KMS-11 (cell line): ENCODE measurements at regions not wholly inside any gene's neighbourhood (a gene's known extent, or its start where the extent isn't known, plus 50 kb on each side); places are given as distances from the start of the nearest gene placed in this dataset.

Experiments used
- H2AFZ ChIP-seq: fragments of 200-600 bp; sonication (generic); 2 replicates; pipeline ENCODE4 v1.6.1; 2016; ENCODE audit warnings: antibody characterized with exemption, mixed run types, low read depth
- H3K27ac ChIP-seq: fragments of 200-600 bp; sonication (generic); 2 replicates; pipeline ENCODE4 v1.6.1; 2016; ENCODE audit warnings: mild to moderate bottlenecking, mixed run types
- H3K27me3 ChIP-seq: fragments of 200-600 bp; sonication (generic); 2 replicates; pipeline ENCODE4 v1.6.1; 2017; ENCODE audit warnings: mild to moderate bottlenecking, low read depth, mixed run types, moderate library complexity; ENCODE audit not compliant: insufficient read depth
- H3K36me3 ChIP-seq: fragments of 200-600 bp; sonication (generic); 2 replicates; pipeline ENCODE4 v1.6.1; 2017; ENCODE audit warnings: mild to moderate bottlenecking, mixed run types; ENCODE audit not compliant: insufficient read depth
- H3K4me1 ChIP-seq: fragments of 200-600 bp; sonication (generic); 2 replicates; pipeline ENCODE4 v1.6.1; 2016; ENCODE audit warnings: mild to moderate bottlenecking, low read depth, mixed run types; ENCODE audit not compliant: poor library complexity, severe bottlenecking
- H3K4me2 ChIP-seq: fragments of 200-600 bp; sonication (generic); 2 replicates; pipeline ENCODE4 v1.7.0; 2016; ENCODE audit warnings: mild to moderate bottlenecking, mixed run types
- H3K4me3 ChIP-seq: fragments of 200-600 bp; sonication (generic); IDR thresholded peaks from 2 replicates; pipeline ENCODE4 v1.6.1; 2017; ENCODE audit warnings: low read depth, low read length, mixed read lengths; ENCODE audit not compliant: insufficient read depth
- H3K79me2 ChIP-seq: fragments of 200-600 bp; sonication (generic); 2 replicates; pipeline ENCODE4 v1.6.1; 2016; ENCODE audit warnings: low read depth, mixed run types; ENCODE audit not compliant: insufficient read depth
- H3K9ac ChIP-seq: fragments of 200-600 bp; sonication (generic); 2 replicates; pipeline ENCODE4 v1.6.1; 2016; ENCODE audit warnings: mild to moderate bottlenecking, mixed run types
- H4K20me1 ChIP-seq: fragments of 200-600 bp; sonication (generic); 2 replicates; pipeline ENCODE4 v1.6.1; 2016; ENCODE audit warnings: mild to moderate bottlenecking, mixed run types; ENCODE audit not compliant: insufficient read depth
- TF ChIP-seq, protein P1 (sequence below): fragments of 200-600 bp; sonication (generic); conservative IDR thresholded peaks from 2 replicates; pipeline ENCODE4 v1.6.1; 2017; ENCODE audit warnings: low read depth, mild to moderate bottlenecking, antibody characterized with exemption, low read length, moderate library complexity, mixed read lengths

DNA sequence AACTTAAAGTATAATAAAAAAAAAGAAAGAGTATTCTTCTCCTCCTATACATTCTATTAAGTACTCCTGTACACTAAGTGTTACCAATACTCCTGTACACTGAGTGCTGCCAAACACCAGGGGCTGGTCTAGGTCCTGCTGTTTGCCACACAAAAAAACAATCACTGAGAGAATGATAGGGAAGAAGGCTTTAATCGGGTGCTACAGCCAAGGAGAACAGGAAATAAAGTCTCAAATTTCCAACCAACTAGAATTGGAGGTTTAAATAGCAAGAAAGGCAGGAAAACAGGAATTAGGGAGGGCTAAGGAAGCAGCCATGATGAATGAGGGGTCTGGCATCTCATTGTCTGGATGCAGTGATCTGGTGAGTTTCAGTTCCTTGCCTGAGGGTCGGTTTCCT, 239.8 kb downstream of the ZNF674 start:
- Histone ChIP-seq H3K4me1 (no peaks in the 10 kb centered on the region), H3K4me3 (no peak overlapping the region), H4K20me1 (no peaks in the 10 kb centered on the region), H3K9ac (no peak overlapping the region), H3K27ac (no peak overlapping the region), H3K79me2 (no peaks in the 10 kb centered on the region), H3K36me3 (no peaks in the 10 kb centered on the region), H3K4me2 (no peak overlapping the region), H3K27me3 (no peaks in the 10 kb centered on the region), H2AFZ (no peak overlapping the region)
- TF ChIP-seq, protein P1, sequence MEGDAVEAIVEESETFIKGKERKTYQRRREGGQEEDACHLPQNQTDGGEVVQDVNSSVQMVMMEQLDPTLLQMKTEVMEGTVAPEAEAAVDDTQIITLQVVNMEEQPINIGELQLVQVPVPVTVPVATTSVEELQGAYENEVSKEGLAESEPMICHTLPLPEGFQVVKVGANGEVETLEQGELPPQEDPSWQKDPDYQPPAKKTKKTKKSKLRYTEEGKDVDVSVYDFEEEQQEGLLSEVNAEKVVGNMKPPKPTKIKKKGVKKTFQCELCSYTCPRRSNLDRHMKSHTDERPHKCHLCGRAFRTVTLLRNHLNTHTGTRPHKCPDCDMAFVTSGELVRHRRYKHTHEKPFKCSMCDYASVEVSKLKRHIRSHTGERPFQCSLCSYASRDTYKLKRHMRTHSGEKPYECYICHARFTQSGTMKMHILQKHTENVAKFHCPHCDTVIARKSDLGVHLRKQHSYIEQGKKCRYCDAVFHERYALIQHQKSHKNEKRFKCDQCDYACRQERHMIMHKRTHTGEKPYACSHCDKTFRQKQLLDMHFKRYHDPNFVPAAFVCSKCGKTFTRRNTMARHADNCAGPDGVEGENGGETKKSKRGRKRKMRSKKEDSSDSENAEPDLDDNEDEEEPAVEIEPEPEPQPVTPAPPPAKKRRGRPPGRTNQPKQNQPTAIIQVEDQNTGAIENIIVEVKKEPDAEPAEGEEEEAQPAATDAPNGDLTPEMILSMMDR, result no peak

DNA sequence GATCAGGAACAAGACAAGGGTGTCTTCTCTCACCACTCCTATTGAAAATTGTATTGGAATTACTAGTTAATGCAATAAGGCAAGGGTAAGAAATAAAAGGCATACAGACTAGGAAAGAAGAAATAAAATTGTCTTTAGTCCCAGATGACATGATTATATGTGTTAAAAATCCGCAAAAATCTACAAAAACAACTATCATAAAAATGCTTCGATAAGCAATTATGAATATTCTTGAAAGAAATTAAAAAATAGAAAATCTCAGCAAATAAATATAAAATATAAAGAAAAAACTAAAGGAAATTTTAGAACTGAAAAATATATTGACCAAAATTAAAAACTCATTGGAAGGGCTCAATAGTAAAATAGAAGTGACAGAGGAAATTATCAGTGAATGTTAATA, 243.3 kb downstream of the ZNF674 start:
- no peak overlapping the region for H3K27ac ChIP-seq
- H3K4me2 ChIP-seq, result no peak overlapping the region
- H2AFZ ChIP-seq, result no peak overlapping the region
- TF ChIP-seq, protein P1, result no peak
- H3K36me3 ChIP-seq, result no peaks in the 10 kb centered on the region
- H3K27me3 ChIP-seq, result no peaks in the 10 kb centered on the region
- no peak overlapping the region for H3K4me3 ChIP-seq
- H3K4me1 ChIP-seq, result no peaks in the 10 kb centered on the region
- H3K79me2 ChIP-seq, result no peaks in the 10 kb centered on the region
- H4K20me1 ChIP-seq, result no peaks in the 10 kb centered on the region
- H3K9ac ChIP-seq, result no peak overlapping the region

DNA sequence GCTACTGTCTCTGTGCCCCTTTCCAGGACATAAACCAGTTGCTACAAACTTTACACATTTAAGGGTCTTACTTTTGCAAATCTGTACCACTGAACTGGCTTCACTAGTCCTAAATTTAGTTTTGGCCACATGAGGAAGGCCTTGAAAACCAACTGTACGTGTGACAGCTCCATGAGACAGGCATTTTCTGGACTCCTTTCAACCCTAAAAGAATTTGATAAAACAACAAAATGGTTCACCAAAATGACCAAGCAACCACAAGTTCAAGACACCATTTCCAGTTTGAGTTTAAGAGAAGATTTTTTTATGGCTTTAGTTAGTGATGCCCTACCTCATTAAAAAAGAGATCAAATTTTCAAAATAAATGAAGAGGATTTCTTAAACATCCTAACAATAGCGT, 246.4 kb downstream of the ZNF674 start:
- no peaks in the 10 kb centered on the region for H3K4me1 ChIP-seq
- H3K27ac ChIP-seq, result no peak overlapping the region
- H3K4me2 ChIP-seq, result no peak overlapping the region
- no peak overlapping the region for H3K9ac ChIP-seq
- no peaks in the 10 kb centered on the region for H3K27me3 ChIP-seq
- H4K20me1 ChIP-seq, result no peaks in the 10 kb centered on the region
- no peaks in the 10 kb centered on the region for H3K79me2 ChIP-seq
- H2AFZ ChIP-seq, result no peak overlapping the region
- TF ChIP-seq, protein P1, result no peak
- H3K36me3 ChIP-seq, result no peaks in the 10 kb centered on the region
- no peak overlapping the region for H3K4me3 ChIP-seq

DNA sequence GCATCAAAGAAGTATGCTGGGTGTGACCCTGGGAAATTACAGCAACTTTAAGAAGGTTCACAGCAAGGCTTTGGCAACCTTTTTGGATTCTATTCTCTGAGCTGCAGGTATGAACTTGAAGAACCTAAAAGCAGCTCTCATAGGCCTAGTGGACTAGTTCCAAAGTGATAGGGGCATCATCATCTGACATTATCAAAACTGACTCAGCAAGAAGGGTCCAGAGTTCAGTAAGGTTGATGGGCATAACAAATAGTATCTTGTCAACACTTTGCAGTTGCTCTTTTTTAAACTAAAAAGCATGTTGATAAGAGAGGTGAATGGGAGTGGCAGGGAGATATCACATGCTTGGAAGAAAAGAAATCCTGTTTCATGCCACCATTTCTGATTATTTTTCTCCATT, 249.3 kb downstream of the ZNF674 start:
- Histone ChIP-seq H3K4me2 (no peak overlapping the region), H3K36me3 (no peaks in the 10 kb centered on the region), H3K27me3 (no peaks in the 10 kb centered on the region), H4K20me1 (no peaks in the 10 kb centered on the region), H3K79me2 (no peaks in the 10 kb centered on the region), H3K4me1 (no peaks in the 10 kb centered on the region), H3K4me3 (no peak overlapping the region), H2AFZ (no peak overlapping the region), H3K9ac (no peak overlapping the region), H3K27ac (no peak overlapping the region)
- TF ChIP-seq, protein P1, result no peak

DNA sequence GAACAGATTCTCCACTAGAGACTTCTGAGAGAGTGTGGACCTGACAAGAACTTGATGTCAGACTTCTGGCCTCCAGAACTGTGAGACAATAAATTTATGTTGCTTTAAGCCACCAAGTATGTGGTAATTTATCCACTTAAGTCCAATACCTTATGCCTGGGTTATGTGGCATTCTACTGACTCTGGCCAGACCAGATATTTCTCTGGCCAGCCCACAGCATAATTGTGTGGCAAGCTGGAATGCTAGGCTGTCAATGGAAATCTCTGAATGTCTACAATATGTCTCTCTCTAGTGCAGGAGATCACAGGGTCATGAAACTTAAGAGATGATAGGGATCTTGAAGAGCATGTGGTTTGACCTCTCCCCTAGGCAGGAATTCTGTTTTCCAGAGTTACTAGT, 251.0 kb downstream of the ZNF674 start:
- H3K4me1 ChIP-seq, result no peaks in the 10 kb centered on the region
- H2AFZ ChIP-seq, result no peak overlapping the region
- TF ChIP-seq, protein P1, result no peak
- H3K9ac ChIP-seq, result no peak overlapping the region
- no peak overlapping the region for H3K27ac ChIP-seq
- H3K27me3 ChIP-seq, result no peaks in the 10 kb centered on the region
- H3K4me3 ChIP-seq, result no peak overlapping the region
- no peaks in the 10 kb centered on the region for H4K20me1 ChIP-seq
- no peak overlapping the region for H3K4me2 ChIP-seq
- no peaks in the 10 kb centered on the region for H3K79me2 ChIP-seq
- no peaks in the 10 kb centered on the region for H3K36me3 ChIP-seq
